T-helper 1 cell treated with Interleukin-12 subunit alpha and Interleukin-12 subunit beta and Interleukin-4 antibody, amounts not matched to agents 30 μg/mL and 1 μg/mL, for 36 hours (primary cell): ENCODE measurements at regions not wholly inside any gene's neighbourhood (a gene's known extent, or its start where the extent isn't known, plus 50 kb on each side); places are given as distances from the start of the nearest gene placed in this dataset.

ENCODE experiments used
- H3K27ac Mint-ChIP-seq: one replicate; pipeline ENCODE4 v1.8.0; 2021; ENCODE audit warnings: mild to moderate bottlenecking, mixed read lengths
- H3K27me3 Mint-ChIP-seq: one replicate; pipeline ENCODE4 v1.8.0; 2021; ENCODE audit warnings: low read depth, mixed read lengths
- H3K36me3 Mint-ChIP-seq: one replicate; pipeline ENCODE4 v1.8.0; 2021; ENCODE audit warnings: low read depth, mixed read lengths
- H3K4me1 Mint-ChIP-seq: one replicate; pipeline ENCODE4 v1.8.0; 2021; ENCODE audit warnings: low read depth, mixed read lengths
- H3K4me3 Mint-ChIP-seq: one replicate; pipeline ENCODE4 v1.8.0; 2021; ENCODE audit warnings: mild to moderate bottlenecking, moderate library complexity, mixed read lengths
- H3K9me3 Mint-ChIP-seq: one replicate; pipeline ENCODE4 v1.8.0; 2021; ENCODE audit warnings: mixed read lengths

- H3K9me3 Mint-ChIP-seq = no peaks in the 10 kb centered on the region
Measured at GRCh38 chr5:82694711-82695285, 382.4 kb downstream of the TMEM167A start.

GRCh38 chr5:82692826-82693225 lies 384.4 kb downstream of the TMEM167A start:
- no peaks in the 10 kb centered on the region for H3K36me3 Mint-ChIP-seq
- peaks cover 3% of the 10 kb centered on the region for H3K4me1 Mint-ChIP-seq
- no peak overlapping the region for H3K27ac Mint-ChIP-seq
- no peaks in the 10 kb centered on the region for H3K9me3 Mint-ChIP-seq
- no peak overlapping the region for H3K4me3 Mint-ChIP-seq
- H3K27me3 Mint-ChIP-seq = peaks cover 16% of the 10 kb centered on the region

More at GRCh38 chr5:82694711-82695285, 382.4 kb downstream of the TMEM167A start:
- no peak overlapping the region for H3K4me3 Mint-ChIP-seq
- no peak overlapping the region for H3K27ac Mint-ChIP-seq
- H3K27me3 Mint-ChIP-seq = peaks cover 26% of the 10 kb centered on the region
- no peaks in the 10 kb centered on the region for H3K4me1 Mint-ChIP-seq
- no peaks in the 10 kb centered on the region for H3K36me3 Mint-ChIP-seq

DNA sequence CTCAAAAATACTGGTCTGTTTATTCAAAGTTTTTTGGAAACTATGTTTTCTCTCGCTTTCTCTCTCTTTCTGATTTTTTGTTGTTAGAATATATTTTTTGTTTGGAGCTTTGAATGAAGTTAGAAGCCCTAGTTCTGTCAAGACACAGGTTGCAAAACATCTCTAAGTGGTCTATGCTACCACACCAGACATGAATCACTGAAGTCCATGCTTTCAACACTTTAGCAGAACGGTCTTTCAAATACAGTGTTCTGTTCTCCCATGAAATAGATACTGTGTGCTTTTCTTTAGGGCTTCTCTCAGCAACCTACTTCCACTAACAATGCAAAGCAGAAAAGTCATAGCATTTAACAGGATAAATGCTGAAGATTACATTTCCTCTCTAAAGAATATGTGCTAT lies 392.5 kb downstream of the TMEM167A start:
- no peak overlapping the region for H3K4me3 Mint-ChIP-seq
- H3K9me3 Mint-ChIP-seq = peaks cover 7% of the 10 kb centered on the region
- peaks cover 1% of the 10 kb centered on the region for H3K36me3 Mint-ChIP-seq
- H3K27ac Mint-ChIP-seq = no peak overlapping the region
- peaks cover 3% of the 10 kb centered on the region for H3K4me1 Mint-ChIP-seq
- peaks cover 18% of the 10 kb centered on the region for H3K27me3 Mint-ChIP-seq

DNA sequence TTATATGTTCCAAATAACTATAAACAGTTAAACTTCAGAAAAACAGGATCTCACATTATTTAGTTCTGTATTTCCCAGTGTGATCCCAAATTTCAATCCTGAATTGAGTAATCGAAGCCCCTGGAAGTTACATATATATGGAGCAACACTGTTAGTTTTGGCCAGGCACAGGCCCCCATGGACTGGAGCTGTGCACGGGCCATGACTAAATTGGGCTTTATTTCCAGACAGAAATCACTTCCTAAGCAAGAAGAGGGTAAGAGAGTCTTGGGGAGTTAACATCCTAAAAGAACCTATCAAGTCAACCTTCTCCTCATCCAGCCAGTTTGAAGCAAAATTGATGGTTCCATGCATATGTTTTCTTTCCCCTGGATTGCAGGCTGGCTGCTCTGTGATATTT lies 393.0 kb downstream of the TMEM167A start:
- no peak overlapping the region for H3K27ac Mint-ChIP-seq
- H3K4me1 Mint-ChIP-seq = peaks cover under 1% of the 10 kb centered on the region
- H3K9me3 Mint-ChIP-seq = peaks cover 7% of the 10 kb centered on the region
- peaks cover 18% of the 10 kb centered on the region for H3K27me3 Mint-ChIP-seq
- H3K4me3 Mint-ChIP-seq = no peak overlapping the region
- H3K36me3 Mint-ChIP-seq = peaks cover 1% of the 10 kb centered on the region

DNA sequence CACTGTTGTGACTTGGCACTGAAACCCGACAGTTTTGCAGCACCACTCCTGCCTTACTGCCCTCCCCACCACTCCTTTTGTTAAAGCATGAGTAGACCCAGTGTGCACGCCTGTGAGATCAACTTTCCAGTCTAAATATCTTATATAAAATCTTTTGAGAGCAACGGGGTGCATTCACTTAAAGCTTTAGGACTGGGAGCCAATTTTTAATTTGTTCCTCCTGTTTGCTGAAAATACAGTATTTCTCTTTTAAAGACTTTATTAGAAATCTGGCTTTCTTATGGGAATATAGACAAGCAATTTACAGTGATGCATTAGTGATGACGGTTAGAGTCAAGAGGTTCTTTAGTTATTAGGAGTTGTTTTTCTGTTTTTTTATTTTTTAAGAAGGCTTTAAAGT lies 397.5 kb downstream of the TMEM167A start:
- Mint-ChIP-seq H3K9me3 (peaks cover 34% of the 10 kb centered on the region), H3K27me3 (no peaks in the 10 kb centered on the region), H3K27ac (no peak overlapping the region), H3K36me3 (peaks cover 17% of the 10 kb centered on the region), H3K4me1 (peaks cover 18% of the 10 kb centered on the region), H3K4me3 (no peak overlapping the region)

- peak overlapping the region; percentile 66 for H3K27ac Mint-ChIP-seq
- peak overlapping the region; percentile 18 for H3K4me3 Mint-ChIP-seq
- H3K27me3 Mint-ChIP-seq = no peaks in the 10 kb centered on the region
- peaks cover 33% of the 10 kb centered on the region for H3K36me3 Mint-ChIP-seq
- peaks cover 26% of the 10 kb centered on the region for H3K4me1 Mint-ChIP-seq
- peaks cover 54% of the 10 kb centered on the region for H3K9me3 Mint-ChIP-seq
Measured at GRCh38 chr5:82676661-82677060, 398.5 kb upstream of the RPS23 start.

- Mint-ChIP-seq H3K36me3 (peaks cover 36% of the 10 kb centered on the region), H3K4me1 (peaks cover 40% of the 10 kb centered on the region), H3K27ac (no peak overlapping the region), H3K4me3 (no peak overlapping the region), H3K9me3 (peaks cover 55% of the 10 kb centered on the region), H3K27me3 (no peaks in the 10 kb centered on the region)
Measured at GRCh38 chr5:82674671-82675070, 396.5 kb upstream of the RPS23 start.

DNA sequence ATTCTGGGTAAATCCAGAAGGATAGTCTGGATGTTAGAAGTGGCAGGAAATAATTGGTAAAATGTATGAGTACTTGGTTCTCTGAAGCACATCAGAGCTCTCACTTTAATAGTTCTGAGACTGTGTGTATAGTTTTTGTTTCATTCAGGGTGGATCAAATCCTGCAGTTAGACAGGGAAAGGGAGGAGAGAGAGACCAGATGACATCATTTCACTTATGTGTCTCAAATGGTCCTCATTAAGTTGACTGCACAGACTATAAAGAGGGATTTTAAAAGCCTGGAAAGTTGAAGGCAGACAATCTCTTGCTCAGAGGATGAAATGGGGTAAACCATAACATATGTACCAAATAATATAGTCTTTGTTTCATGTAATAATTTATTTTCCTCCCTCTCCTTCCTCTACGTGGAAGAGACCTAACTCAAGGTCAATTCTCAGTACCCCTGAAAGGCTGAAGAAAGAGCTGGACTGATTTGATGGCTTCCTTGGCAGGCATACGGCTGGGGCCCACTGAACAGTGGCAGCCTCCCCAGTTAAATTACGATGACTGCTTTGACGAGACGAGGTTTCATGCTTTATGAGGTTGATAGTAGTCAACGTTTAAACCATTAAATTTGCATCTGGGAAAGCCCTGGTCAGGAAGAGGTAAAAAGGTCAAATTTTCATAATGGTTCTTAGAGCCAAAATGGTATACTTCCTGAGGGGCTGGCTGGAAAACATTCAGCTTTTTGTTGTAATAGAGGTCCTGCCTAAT lies 395.1 kb upstream of the RPS23 start:
- H3K4me3 Mint-ChIP-seq = no peak overlapping the region
- H3K36me3 Mint-ChIP-seq = peaks cover 36% of the 10 kb centered on the region
- H3K27ac Mint-ChIP-seq = no peak overlapping the region

GRCh38 chr5:82670692-82671091 lies 392.5 kb upstream of the RPS23 start:
- Mint-ChIP-seq H3K9me3 (peaks cover 39% of the 10 kb centered on the region), H3K27me3 (peaks cover 6% of the 10 kb centered on the region), H3K36me3 (peaks cover 26% of the 10 kb centered on the region), H3K4me3 (no peak overlapping the region), H3K27ac (peak overlapping the region; percentile 59), H3K4me1 (peaks cover 26% of the 10 kb centered on the region)

More for the DNA sequence above, 395.1 kb upstream of the RPS23 start:
- Mint-ChIP-seq H3K9me3 (peaks cover 61% of the 10 kb centered on the region), H3K27me3 (no peaks in the 10 kb centered on the region), H3K4me1 (peaks cover 40% of the 10 kb centered on the region)

GRCh38 chr5:82669720-82670119 lies 391.6 kb upstream of the RPS23 start:
- peak overlapping the region; percentile 50 for H3K27ac Mint-ChIP-seq
- peaks cover 6% of the 10 kb centered on the region for H3K27me3 Mint-ChIP-seq
- peaks cover 21% of the 10 kb centered on the region for H3K36me3 Mint-ChIP-seq
- peaks cover 26% of the 10 kb centered on the region for H3K4me1 Mint-ChIP-seq
- H3K4me3 Mint-ChIP-seq = no peak overlapping the region
- peaks cover 34% of the 10 kb centered on the region for H3K9me3 Mint-ChIP-seq

GRCh38 chr5:82666312-82666711 lies 388.2 kb upstream of the RPS23 start:
- peaks cover 6% of the 10 kb centered on the region for H3K27me3 Mint-ChIP-seq
- H3K4me3 Mint-ChIP-seq = no peak overlapping the region
- H3K4me1 Mint-ChIP-seq = peaks cover 17% of the 10 kb centered on the region
- H3K27ac Mint-ChIP-seq = no peak overlapping the region
- peaks cover 2% of the 10 kb centered on the region for H3K36me3 Mint-ChIP-seq
- H3K9me3 Mint-ChIP-seq = peaks cover 6% of the 10 kb centered on the region

- Mint-ChIP-seq H3K27me3 (peaks cover 6% of the 10 kb centered on the region), H3K27ac (no peak overlapping the region), H3K9me3 (peaks cover 6% of the 10 kb centered on the region), H3K36me3 (no peaks in the 10 kb centered on the region), H3K4me1 (peaks cover 5% of the 10 kb centered on the region), H3K4me3 (no peak overlapping the region)
Measured at GRCh38 chr5:82664732-82665131, 386.6 kb upstream of the RPS23 start.

GRCh38 chr5:82663225-82663624 lies 385.1 kb upstream of the RPS23 start:
- Mint-ChIP-seq H3K4me1 (peaks cover 5% of the 10 kb centered on the region), H3K27me3 (peaks cover 6% of the 10 kb centered on the region), H3K9me3 (no peaks in the 10 kb centered on the region), H3K27ac (no peak overlapping the region), H3K4me3 (no peak overlapping the region), H3K36me3 (no peaks in the 10 kb centered on the region)

DNA sequence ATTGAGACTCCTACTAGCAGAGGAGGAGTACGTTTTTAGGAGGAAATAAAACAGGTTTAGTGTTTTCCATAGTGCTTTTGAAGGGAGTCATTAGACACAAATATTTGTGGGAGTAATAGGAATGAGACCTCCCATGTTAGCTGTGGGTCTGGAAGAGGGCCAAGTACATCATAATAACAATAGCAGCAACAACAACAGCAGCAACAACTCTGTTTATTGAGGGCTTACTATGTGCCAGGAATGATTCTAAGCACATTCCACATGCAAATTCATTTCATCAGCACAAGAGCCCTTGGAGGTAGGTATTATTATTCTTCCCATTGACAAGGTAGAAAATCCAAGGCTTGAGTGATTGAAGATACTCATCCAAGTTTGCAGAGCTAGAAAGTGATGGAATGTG lies 384.2 kb upstream of the RPS23 start:
- peaks cover 5% of the 10 kb centered on the region for H3K4me1 Mint-ChIP-seq
- H3K36me3 Mint-ChIP-seq = no peaks in the 10 kb centered on the region
- H3K27ac Mint-ChIP-seq = no peak overlapping the region
- no peak overlapping the region for H3K4me3 Mint-ChIP-seq
- peaks cover 9% of the 10 kb centered on the region for H3K27me3 Mint-ChIP-seq
- H3K9me3 Mint-ChIP-seq = no peaks in the 10 kb centered on the region

- H3K4me3 Mint-ChIP-seq = no peak overlapping the region
- H3K27me3 Mint-ChIP-seq = peaks cover 9% of the 10 kb centered on the region
- peaks cover 5% of the 10 kb centered on the region for H3K4me1 Mint-ChIP-seq
- no peaks in the 10 kb centered on the region for H3K9me3 Mint-ChIP-seq
- H3K36me3 Mint-ChIP-seq = no peaks in the 10 kb centered on the region
- H3K27ac Mint-ChIP-seq = no peak overlapping the region
Measured at GRCh38 chr5:82661933-82662332, 383.8 kb upstream of the RPS23 start.
